Stimulated activated CD4-positive, alpha-beta T cell treated with anti-CD3 and anti-CD28 coated beads, Interleukin-15, amount 100 ng/mL, for 24 hours (primary cell): ENCODE measurements at regions not wholly inside any gene's neighbourhood (a gene's known extent, or its start where the extent isn't known, plus 50 kb on each side); places are given as distances from the start of the nearest gene placed in this dataset.
"Not testable (repeated sequence)": the region's sequence is repeated elsewhere in the genome, so short reads cannot be mapped to it uniquely, and the experiment has no call there.

ENCODE experiments used
- DNase-seq: peaks from one replicate; pipeline ENCODE4 v3.0.0-alpha.2; 2020

GRCh38 chr6:120478650-120479049 is 855.6 kb downstream of the TBC1D32 start:
- DNase-seq = no peak

GRCh38 chr6:120473804-120474203 is 860.5 kb downstream of the TBC1D32 start:
- DNase-seq = no peak

- DNase-seq = no peak
Observed at GRCh38 chr6:120468486-120468885, 865.8 kb downstream of the TBC1D32 start.

- DNase-seq = no peak
Observed at GRCh38 chr6:120451508-120451907, 882.8 kb downstream of the TBC1D32 start.

- DNase-seq = no peak
Observed at GRCh38 chr6:120447605-120448004, 886.7 kb downstream of the TBC1D32 start.

- not testable (repeated sequence) for DNase-seq
Observed at GRCh38 chr6:120432840-120433239, 901.4 kb downstream of the TBC1D32 start.

GRCh38 chr6:120431841-120432240 is 902.4 kb downstream of the TBC1D32 start:
- DNase-seq = no peak

GRCh38 chr6:120411394-120411793 is 922.9 kb downstream of the TBC1D32 start:
- no peak for DNase-seq

GRCh38 chr6:120410586-120410985 is 923.7 kb downstream of the TBC1D32 start:
- no peak for DNase-seq

GRCh38 chr6:120407696-120408095 is 926.6 kb downstream of the TBC1D32 start:
- DNase-seq = no peak

- no peak for DNase-seq
Observed at GRCh38 chr6:120405947-120406346, 928.3 kb downstream of the TBC1D32 start.

GRCh38 chr6:120395784-120396183 is 938.5 kb downstream of the TBC1D32 start:
- no peak for DNase-seq

- no peak for DNase-seq
Observed at GRCh38 chr6:120395330-120395729, 939.0 kb downstream of the TBC1D32 start.

- DNase-seq = no peak
Observed at GRCh38 chr6:120392941-120393340, 941.3 kb downstream of the TBC1D32 start.

GRCh38 chr6:120384671-120385070 is 949.6 kb downstream of the TBC1D32 start:
- DNase-seq = no peak

- no peak for DNase-seq
Observed at GRCh38 chr6:120383681-120384080, 950.6 kb downstream of the TBC1D32 start.

GRCh38 chr6:120378582-120379220 is 955.6 kb downstream of the TBC1D32 start:
- no peak for DNase-seq

- no peak for DNase-seq
Observed at GRCh38 chr6:120373185-120373584, 961.1 kb downstream of the TBC1D32 start.

GRCh38 chr6:120363429-120363828 is 970.9 kb downstream of the TBC1D32 start:
- DNase-seq = no peak

GRCh38 chr6:120358535-120358934 is 975.7 kb downstream of the TBC1D32 start:
- not testable (repeated sequence) for DNase-seq

GRCh38 chr6:120357447-120357846 is 976.8 kb downstream of the TBC1D32 start:
- no peak for DNase-seq

- DNase-seq = no peak
Observed at GRCh38 chr6:120355822-120356221, 978.5 kb downstream of the TBC1D32 start.

GRCh38 chr6:120354452-120355098 is 979.7 kb downstream of the TBC1D32 start:
- DNase-seq = no peak

GRCh38 chr6:120352491-120352890 is 981.8 kb downstream of the TBC1D32 start:
- DNase-seq = no peak

GRCh38 chr6:120348926-120349325 is 985.4 kb downstream of the TBC1D32 start:
- DNase-seq = no peak
